ENCODE measurements at regions not wholly inside any gene's neighbourhood (a gene's known extent, or its start where the extent isn't known, plus 50 kb on each side); places are given as distances from the start of the nearest gene placed in this dataset.

- TF ChIP-seq CTCF (IDR thresholded peaks at IDR 0.05) (no peak), POLR2A (IDR thresholded peaks at IDR 0.05) (no peak)
- DNase-seq (ENCODE audit: low spot score in 2 of 2) = no peak
- intact Hi-C loops (cut with DNase I; ENCODE audit: low total_unique reads) = no loop called here
- no peak overlapping the region for H3K4me3 ChIP-seq (ENCODE audit: low read depth, poor library complexity, severe bottlenecking)
- 25 to 59% methylated on average over 1 of the region's 1 CpG for WGBS, 2 donors
Measured at GRCh38 chr20:51098284-51098810, 75.4 kb upstream of the KCNG1 start.

- H3K4me3 ChIP-seq (ENCODE audit: low read depth, poor library complexity, severe bottlenecking) = no peak overlapping the region
- intact Hi-C loops (cut with DNase I; ENCODE audit: low total_unique reads) = no loop called here
- DNase-seq (ENCODE audit: low spot score in 2 of 2) = no peak
- TF ChIP-seq CTCF (IDR thresholded peaks at IDR 0.05) (no peak), POLR2A (IDR thresholded peaks at IDR 0.05) (no peak)
- 81 to 92% methylated on average over 8 of the region's 8 CpGs for WGBS, 2 donors
Measured at GRCh38 chr20:51097351-51098120, 74.6 kb upstream of the KCNG1 start.

- H3K4me3 ChIP-seq (ENCODE audit: low read depth, poor library complexity, severe bottlenecking) = no peak overlapping the region
- TF ChIP-seq CTCF (IDR thresholded peaks at IDR 0.05) (no peak), POLR2A (IDR thresholded peaks at IDR 0.05) (no peak)
- no peak for DNase-seq (ENCODE audit: low spot score in 2 of 2)
- intact Hi-C loops (cut with DNase I; ENCODE audit: low total_unique reads) = no loop called here
- 70 to 74% methylated on average over 13 of the region's 13 CpGs for WGBS, 2 donors
Measured at GRCh38 chr20:51096582-51097267, 73.8 kb upstream of the KCNG1 start.

- WGBS, 2 donors = 68 to 70% methylated on average over 7 of the region's 7 CpGs
- no peak for DNase-seq (ENCODE audit: low spot score in 2 of 2)
- no peak for TF ChIP-seq POLR2A (IDR thresholded peaks at IDR 0.05)
- H3K4me3 ChIP-seq (ENCODE audit: low read depth, poor library complexity, severe bottlenecking) = no peak overlapping the region
- intact Hi-C loops (cut with DNase I; ENCODE audit: low total_unique reads) = no loop called here
Measured at GRCh38 chr20:51095633-51096521, 73.0 kb upstream of the KCNG1 start.

- intact Hi-C loops (cut with DNase I; ENCODE audit: low total_unique reads) = no loop called here
- DNase-seq (ENCODE audit: low spot score in 2 of 2) = no peak
- no peak overlapping the region for H3K4me3 ChIP-seq (ENCODE audit: low read depth, poor library complexity, severe bottlenecking)
- WGBS, 2 donors = 17 to 27% methylated on average over 4 of the region's 4 CpGs
- TF ChIP-seq POLR2A (IDR thresholded peaks at IDR 0.05) (no peak), CTCF (IDR thresholded peaks at IDR 0.05) (no peak)
Measured at GRCh38 chr20:51094221-51094620, 71.3 kb upstream of the KCNG1 start.

All from lower leg skin (tissue), 4 donors.